Uterus (tissue), 2 donors: ENCODE measurements at regions not wholly inside any gene's neighbourhood (a gene's known extent, or its start where the extent isn't known, plus 50 kb on each side); places are given as distances from the start of the nearest gene placed in this dataset.

Source experiments
- CTCF ChIP-seq, 4 experiments: fragments of 200-600 bp in 2 of 4; fragments of 450-650 bp in 2 of 4; sonication (generic) in 2 of 4; IDR thresholded peaks; one replicate each; pipeline ENCODE4 v1.5.1; 2016 to 2019; ENCODE audit warnings: antibody characterized with exemption in 4 of 4, mild to moderate bottlenecking in 2 of 4, moderate library complexity in 1 of 4
- POLR2A ChIP-seq, 2 donors: fragments of 450-650 bp; IDR thresholded peaks; one replicate each; pipeline ENCODE4 v1.6.1; 2016; ENCODE audit warnings: antibody characterized with exemption in 2 of 2, mild to moderate bottlenecking in 1 of 2, moderate library complexity in 1 of 2

DNA sequence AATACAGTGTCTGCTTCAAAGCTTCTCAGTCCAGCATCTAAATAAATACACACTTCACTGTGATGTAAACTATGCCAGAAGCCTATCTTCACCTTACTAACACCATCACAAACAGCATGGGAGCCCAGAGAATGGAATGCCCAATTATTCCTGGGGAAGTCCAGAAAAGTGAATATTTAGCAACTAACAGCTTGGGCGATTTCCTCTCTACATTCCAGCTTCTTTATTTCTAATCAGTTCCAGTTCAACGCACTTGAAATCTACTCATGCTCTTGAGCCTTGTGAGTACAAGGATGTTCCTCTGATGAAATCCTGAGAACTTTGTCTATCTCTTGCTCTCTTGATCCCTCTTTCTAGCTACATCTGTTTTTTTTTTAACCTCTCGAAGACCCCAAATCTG is 100.4 kb upstream of the C9orf72 start:
- TF ChIP-seq CTCF (IDR thresholded peaks at IDR 0.05) (no peak), POLR2A (IDR thresholded peaks at IDR 0.05) (no peak)
